Testis (tissue), 2 donors: ENCODE measurements at regions not wholly inside any gene's neighbourhood (a gene's known extent, or its start where the extent isn't known, plus 50 kb on each side); places are given as distances from the start of the nearest gene placed in this dataset.

Experiments
- DNase-seq: peaks from one replicate; pipeline ENCODE4 v3.0.0-alpha.2; 2019
- H3K27ac ChIP-seq, 2 donors: fragments of 200-600 bp; sonication (generic); one replicate each; pipeline ENCODE4 v1.5.1; 2019
- H3K27me3 ChIP-seq: fragments of 200-600 bp; sonication (generic); one replicate; pipeline ENCODE4 v1.5.1; 2019
- H3K36me3 ChIP-seq: fragments of 200-600 bp; sonication (generic); one replicate; pipeline ENCODE4 v1.5.1; 2017; ENCODE audit warnings: low read depth; ENCODE audit errors: missing control alignments
- H3K4me1 ChIP-seq: fragments of 200-600 bp; sonication (generic); one replicate; pipeline ENCODE4 v1.5.1; 2019
- H3K4me3 ChIP-seq, 2 donors: fragments of 200-600 bp; sonication (generic); one replicate each; pipeline ENCODE4 v1.5.1; 2017 to 2019
- H3K9me3 ChIP-seq: fragments of 200-600 bp; sonication (generic); one replicate; pipeline ENCODE4 v1.5.1; 2017
- POLR2A ChIP-seq: fragments of 450-650 bp; IDR thresholded peaks from one replicate; pipeline ENCODE4 v1.6.1; 2017; ENCODE audit warnings: antibody characterized with exemption, mild to moderate bottlenecking, moderate library complexity
- WGBS, 2 donors: methylation state at CpG; one replicate each; pipeline ENCODE4 v1.1.5; 2018; 5-methylcytosine and 5-hydroxymethylcytosine counted together
- intact Hi-C: fragments of 100-400 bp; cut with DNase I; formaldehyde crosslinking; loops from one replicate; pipeline ENCODE4 v1.15.1; 2023; ENCODE audit warnings: low total_unique reads
- TF ChIP-seq, protein P1 (sequence below), 3 experiments: fragments of 450-650 bp in 2 of 3; fragments of 200-600 bp in 1 of 3; sonication (generic) in 1 of 3; IDR thresholded peaks; one replicate each; pipeline ENCODE4 v1.5.1; 2016 to 2019; ENCODE audit warnings: antibody characterized with exemption in 3 of 3, mild to moderate bottlenecking in 2 of 3, moderate library complexity in 1 of 3

DNA sequence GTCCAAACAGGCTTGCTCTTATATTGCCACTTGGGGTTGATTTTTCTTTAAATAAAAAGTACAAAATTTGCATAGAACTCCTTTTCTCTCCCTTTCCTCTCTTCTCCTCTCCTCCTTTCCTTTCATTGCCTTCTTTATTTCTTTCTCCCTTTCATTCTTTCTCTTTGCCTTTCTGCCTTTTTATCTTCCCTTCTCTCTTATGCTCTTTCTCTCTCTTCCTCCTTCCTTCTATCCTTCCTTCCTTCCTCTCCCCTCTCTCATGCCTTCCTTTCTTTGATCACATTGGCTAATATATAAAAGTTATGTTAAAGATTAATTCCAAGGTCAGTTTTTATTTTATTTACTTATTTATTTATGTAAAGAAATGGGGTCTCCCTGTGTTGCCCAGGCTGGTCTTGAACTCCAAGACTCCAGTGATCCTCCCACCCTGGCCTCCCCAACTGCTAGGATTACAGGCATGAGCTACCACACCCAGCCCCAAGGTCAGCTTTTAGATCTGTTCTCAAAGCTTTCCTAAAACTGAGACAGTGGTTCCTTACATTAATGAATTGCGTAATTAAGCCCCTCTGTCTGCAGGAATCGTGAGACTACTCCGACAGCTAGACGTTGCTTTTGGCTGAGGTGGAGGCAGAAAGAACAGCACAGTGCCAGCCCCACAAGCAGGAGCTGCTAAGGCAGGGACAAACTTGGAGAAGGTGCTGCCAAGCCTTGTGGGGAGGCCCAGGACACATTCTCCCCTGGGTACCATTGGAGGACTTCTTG is 361.9 kb downstream of the SIPA1L2 start:
- no peaks in the 10 kb centered on the region for H3K27me3 ChIP-seq
- H3K36me3 ChIP-seq = no peaks in the 10 kb centered on the region
- no peaks in the 10 kb centered on the region for H3K4me1 ChIP-seq
- intact Hi-C loops = no loop called here
- 82 to 94% methylated on average over 4 of the region's 4 CpGs for WGBS, 2 donors
- H3K27ac ChIP-seq = no peak overlapping the region
- H3K9me3 ChIP-seq = no peaks in the 10 kb centered on the region
- TF ChIP-seq POLR2A = no peak
- TF ChIP-seq, protein P1, sequence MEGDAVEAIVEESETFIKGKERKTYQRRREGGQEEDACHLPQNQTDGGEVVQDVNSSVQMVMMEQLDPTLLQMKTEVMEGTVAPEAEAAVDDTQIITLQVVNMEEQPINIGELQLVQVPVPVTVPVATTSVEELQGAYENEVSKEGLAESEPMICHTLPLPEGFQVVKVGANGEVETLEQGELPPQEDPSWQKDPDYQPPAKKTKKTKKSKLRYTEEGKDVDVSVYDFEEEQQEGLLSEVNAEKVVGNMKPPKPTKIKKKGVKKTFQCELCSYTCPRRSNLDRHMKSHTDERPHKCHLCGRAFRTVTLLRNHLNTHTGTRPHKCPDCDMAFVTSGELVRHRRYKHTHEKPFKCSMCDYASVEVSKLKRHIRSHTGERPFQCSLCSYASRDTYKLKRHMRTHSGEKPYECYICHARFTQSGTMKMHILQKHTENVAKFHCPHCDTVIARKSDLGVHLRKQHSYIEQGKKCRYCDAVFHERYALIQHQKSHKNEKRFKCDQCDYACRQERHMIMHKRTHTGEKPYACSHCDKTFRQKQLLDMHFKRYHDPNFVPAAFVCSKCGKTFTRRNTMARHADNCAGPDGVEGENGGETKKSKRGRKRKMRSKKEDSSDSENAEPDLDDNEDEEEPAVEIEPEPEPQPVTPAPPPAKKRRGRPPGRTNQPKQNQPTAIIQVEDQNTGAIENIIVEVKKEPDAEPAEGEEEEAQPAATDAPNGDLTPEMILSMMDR (IDR thresholded peaks at IDR 0.05) = no peak
- no peak for DNase-seq
- H3K4me3 ChIP-seq = no peak overlapping the region

DNA sequence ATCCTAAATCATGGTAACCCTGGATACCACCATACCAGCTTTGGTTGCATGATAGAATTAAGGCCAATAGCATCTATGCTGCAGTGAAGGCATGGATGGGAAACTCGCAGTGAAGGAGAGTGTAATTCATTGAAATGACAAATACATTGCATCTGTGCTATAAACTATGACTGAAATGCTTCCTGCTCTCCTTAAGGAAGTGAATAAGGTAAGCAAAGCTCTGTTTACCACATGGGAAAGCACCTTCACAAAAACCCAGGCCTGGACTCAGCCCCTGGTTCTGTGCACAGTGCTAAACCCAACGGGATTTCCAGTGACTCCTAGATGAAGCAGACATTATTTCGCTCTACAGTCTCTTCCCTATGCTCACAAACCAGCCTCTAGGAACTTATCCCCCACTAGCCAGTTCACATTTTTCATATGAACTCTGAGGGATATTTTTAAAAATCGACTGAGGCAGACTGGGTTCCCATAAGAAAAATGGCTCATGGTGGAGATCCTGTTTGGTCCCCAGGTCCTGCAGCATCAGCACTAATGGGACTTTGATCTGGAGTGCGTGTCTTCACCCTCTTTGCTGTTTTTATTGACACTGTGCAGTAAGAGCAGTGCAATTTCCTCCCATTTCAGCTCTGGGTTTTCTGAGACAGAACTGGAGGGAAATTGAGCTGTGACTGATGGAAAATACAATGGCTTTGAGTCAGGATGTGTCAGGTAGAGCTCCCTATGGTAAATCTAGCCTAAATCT is 362.7 kb downstream of the SIPA1L2 start:
- DNase-seq = no peak
- intact Hi-C loops = no loop called here
- Histone ChIP-seq H3K27ac (no peak overlapping the region), H3K9me3 (no peaks in the 10 kb centered on the region), H3K27me3 (no peaks in the 10 kb centered on the region), H3K36me3 (no peaks in the 10 kb centered on the region), H3K4me1 (no peaks in the 10 kb centered on the region), H3K4me3 (no peak overlapping the region)
- 86 to 93% methylated on average over 5 of the region's 5 CpGs for WGBS, 2 donors
- no peak for TF ChIP-seq POLR2A
- TF ChIP-seq, protein P1 (IDR thresholded peaks at IDR 0.05) = no peak

DNA sequence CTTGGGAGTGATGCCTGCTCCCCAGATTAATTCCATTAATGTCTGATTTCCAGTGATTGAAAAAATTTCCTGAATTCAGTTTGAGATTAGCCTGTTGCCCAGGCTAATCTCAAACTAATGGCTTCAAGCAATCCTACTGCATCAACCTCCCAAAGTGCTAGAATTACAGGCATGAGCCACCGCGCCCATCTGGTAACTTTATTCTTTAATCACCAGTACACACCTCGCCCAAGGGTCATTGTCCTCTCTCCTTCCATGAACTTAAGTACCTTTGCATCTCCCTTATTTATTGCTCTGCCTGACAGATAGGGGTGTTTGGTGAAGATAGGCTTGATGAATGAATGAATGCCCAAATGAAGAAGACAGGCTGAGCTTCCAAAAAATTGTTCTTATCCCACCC is 366.5 kb downstream of the SIPA1L2 start:
- Histone ChIP-seq H3K27ac (no peak overlapping the region), H3K27me3 (no peaks in the 10 kb centered on the region), H3K4me3 (no peak overlapping the region), H3K9me3 (no peaks in the 10 kb centered on the region), H3K36me3 (no peaks in the 10 kb centered on the region), H3K4me1 (no peaks in the 10 kb centered on the region)
- intact Hi-C loops = no loop called here
- WGBS, 2 donors = 90 to 97% methylated on average over 3 of the region's 3 CpGs
- no peak for TF ChIP-seq POLR2A
- TF ChIP-seq, protein P1 (IDR thresholded peaks at IDR 0.05) = no peak
- no peak for DNase-seq

DNA sequence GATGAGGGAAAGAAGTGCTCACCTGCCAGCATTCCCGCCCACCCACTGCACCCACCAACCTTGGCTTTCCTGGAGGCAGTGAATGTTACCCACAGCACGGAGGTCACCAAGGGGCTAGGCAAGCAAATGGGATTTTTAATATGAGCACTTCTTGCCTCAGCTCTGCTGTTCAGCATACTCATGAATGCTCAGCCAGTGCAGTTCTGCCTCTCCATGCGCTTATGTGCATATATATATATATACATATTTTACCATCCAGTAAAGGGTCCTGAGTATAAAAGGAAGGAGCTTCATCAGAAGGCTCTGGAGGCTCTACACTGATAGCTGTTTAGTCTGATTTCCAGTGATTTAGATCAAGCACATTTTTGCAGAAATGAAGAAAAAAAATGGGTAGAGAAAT is 366.9 kb downstream of the SIPA1L2 start:
- no peak for TF ChIP-seq POLR2A
- TF ChIP-seq, protein P1 (IDR thresholded peaks at IDR 0.05) = no peak
- Histone ChIP-seq H3K27ac (no peak overlapping the region), H3K9me3 (no peaks in the 10 kb centered on the region), H3K27me3 (no peaks in the 10 kb centered on the region), H3K4me3 (no peak overlapping the region), H3K36me3 (no peaks in the 10 kb centered on the region), H3K4me1 (no peaks in the 10 kb centered on the region)
- WGBS, 2 donors = 92 to 93% methylated on average over 3 of the region's 3 CpGs
- intact Hi-C loops = no loop called here
- DNase-seq = no peak
